Mucosa of descending colon (tissue), 3 donors: ENCODE measurements at regions not wholly inside any gene's neighbourhood (a gene's known extent, or its start where the extent isn't known, plus 50 kb on each side); places are given as distances from the start of the nearest gene placed in this dataset.

ENCODE experiments used
- ATAC-seq: fragments of 200-7000 bp; cut with Tn5 transposase; one replicate; pipeline ENCODE4 v1.9.1; 2020; ENCODE audit warnings: mild to moderate bottlenecking, moderate library complexity
- DNase-seq, 3 donors: peaks; one replicate each; pipeline ENCODE4 v3.0.0-alpha.2; 2020
- H3K36me3 ChIP-seq: fragments of 200-600 bp; one replicate; pipeline ENCODE4 v1.8.0; 2021; ENCODE audit warnings: low read depth, mild to moderate bottlenecking
- H3K4me1 ChIP-seq: fragments of 200-600 bp; one replicate; pipeline ENCODE4 v1.8.0; 2021; ENCODE audit warnings: low read depth, mild to moderate bottlenecking
- H3K4me3 ChIP-seq: fragments of 200-600 bp; one replicate; pipeline ENCODE4 v1.8.0; 2021; ENCODE audit warnings: mild to moderate bottlenecking
- H3K9me3 ChIP-seq: fragments of 200-600 bp; one replicate; pipeline ENCODE4 v1.8.0; 2021; ENCODE audit warnings: mild to moderate bottlenecking
- CTCF ChIP-seq: fragments of 200-600 bp; IDR thresholded peaks from one replicate; pipeline ENCODE4 v1.8.0; 2022; ENCODE audit warnings: antibody characterized with exemption, mild to moderate bottlenecking
- intact Hi-C, 2 donors: fragments of 100-400 bp; cut with DNase I in 1 of 2; cut with micrococcal nuclease in 1 of 2; formaldehyde crosslinking; loops; one replicate each; pipeline versions ENCODE4 v1.11.0 to v1.11.1; 2022; cut with DNase I, micrococcal nuclease
- donor health status: DM: no; HTN: no; CAD: no; lungs with moderate emphysema.
- donor health status: DM: no; HTN: no; CAD: no.
- donor health status: DM: no; HTN: yes; CAD: no.

- no peak for ATAC-seq
- Histone ChIP-seq H3K4me3 (no peak overlapping the region), H3K4me1 (no peaks in the 10 kb centered on the region), H3K36me3 (no peaks in the 10 kb centered on the region), H3K9me3 (no peaks in the 10 kb centered on the region)
- intact Hi-C loops: no loop called here
- TF ChIP-seq CTCF: no peak
- DNase-seq: no peak
Measured at GRCh38 chr2:188151670-188152069, 140.0 kb upstream of the GULP1 start.

GRCh38 chr2:188158337-188159100 is 133.2 kb upstream of the GULP1 start:
- ATAC-seq (no peak), DNase-seq (no peak)
- Histone ChIP-seq H3K4me3 (no peak overlapping the region), H3K36me3 (no peaks in the 10 kb centered on the region), H3K9me3 (no peaks in the 10 kb centered on the region), H3K4me1 (no peaks in the 10 kb centered on the region)
- intact Hi-C loops: no loop called here
- no peak for TF ChIP-seq CTCF

GRCh38 chr2:188159484-188159883 is 132.2 kb upstream of the GULP1 start:
- intact Hi-C loops: no loop called here
- Histone ChIP-seq H3K9me3 (no peaks in the 10 kb centered on the region), H3K4me3 (no peak overlapping the region), H3K36me3 (no peaks in the 10 kb centered on the region), H3K4me1 (no peaks in the 10 kb centered on the region)
- DNase-seq: no peak
- no peak for TF ChIP-seq CTCF
- no peak for ATAC-seq

- no peak for TF ChIP-seq CTCF
Measured at GRCh38 chr2:188170356-188170755, 121.3 kb upstream of the GULP1 start.

GRCh38 chr2:188176620-188177019 is 115.1 kb upstream of the GULP1 start:
- DNase-seq (no peak), ATAC-seq (no peak)
- Histone ChIP-seq H3K4me3 (no peak overlapping the region), H3K36me3 (no peaks in the 10 kb centered on the region), H3K9me3 (no peaks in the 10 kb centered on the region), H3K4me1 (no peaks in the 10 kb centered on the region)
- TF ChIP-seq CTCF: no peak
- intact Hi-C loops: no loop called here

More at GRCh38 chr2:188170356-188170755, 121.3 kb upstream of the GULP1 start:
- DNase-seq (no peak), ATAC-seq (no peak)
- H3K36me3 ChIP-seq: no peaks in the 10 kb centered on the region
- no peaks in the 10 kb centered on the region for H3K4me1 ChIP-seq
- H3K9me3 ChIP-seq: no peaks in the 10 kb centered on the region
- H3K4me3 ChIP-seq: no peak overlapping the region
- intact Hi-C loops: no loop called here
